ENCODE measurements at regions not wholly inside any gene's neighbourhood (a gene's known extent, or its start where the extent isn't known, plus 50 kb on each side); places are given as distances from the start of the nearest gene placed in this dataset.

DNA sequence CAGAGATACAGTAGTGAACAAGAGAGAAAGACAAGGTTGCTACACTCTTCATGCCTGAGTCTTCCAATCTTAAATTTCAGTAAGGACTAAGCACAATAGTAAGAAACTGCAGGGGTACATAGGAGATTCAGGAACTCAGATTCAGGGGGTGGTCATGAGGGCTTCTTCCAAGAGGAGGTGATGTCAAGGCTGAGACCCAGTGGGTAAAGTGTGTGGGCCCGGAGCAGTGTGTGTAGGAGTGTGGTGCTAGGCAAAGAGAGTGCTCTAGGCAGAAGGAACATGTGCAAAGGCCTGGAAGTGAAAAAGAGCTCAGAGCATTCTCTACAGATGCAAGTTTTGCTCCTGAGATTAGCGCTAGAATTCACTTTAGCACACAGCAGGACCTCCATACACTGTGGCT is 102.9 kb upstream of the SPATA12 start:
- DNase-seq (no peak), ATAC-seq (no peak)
- CTCF ChIA-PET = no interaction called here
- H3K27ac Mint-ChIP-seq = no peak overlapping the region
- no peaks in the 10 kb centered on the region for H3K36me3 Mint-ChIP-seq (ENCODE audit: low read depth)
- intact Hi-C loops (cut with micrococcal nuclease) = no loop called here
- peaks cover 20% of the 10 kb centered on the region for H3K4me1 Mint-ChIP-seq (ENCODE audit: low read depth)
- TF ChIP-seq, protein P1, sequence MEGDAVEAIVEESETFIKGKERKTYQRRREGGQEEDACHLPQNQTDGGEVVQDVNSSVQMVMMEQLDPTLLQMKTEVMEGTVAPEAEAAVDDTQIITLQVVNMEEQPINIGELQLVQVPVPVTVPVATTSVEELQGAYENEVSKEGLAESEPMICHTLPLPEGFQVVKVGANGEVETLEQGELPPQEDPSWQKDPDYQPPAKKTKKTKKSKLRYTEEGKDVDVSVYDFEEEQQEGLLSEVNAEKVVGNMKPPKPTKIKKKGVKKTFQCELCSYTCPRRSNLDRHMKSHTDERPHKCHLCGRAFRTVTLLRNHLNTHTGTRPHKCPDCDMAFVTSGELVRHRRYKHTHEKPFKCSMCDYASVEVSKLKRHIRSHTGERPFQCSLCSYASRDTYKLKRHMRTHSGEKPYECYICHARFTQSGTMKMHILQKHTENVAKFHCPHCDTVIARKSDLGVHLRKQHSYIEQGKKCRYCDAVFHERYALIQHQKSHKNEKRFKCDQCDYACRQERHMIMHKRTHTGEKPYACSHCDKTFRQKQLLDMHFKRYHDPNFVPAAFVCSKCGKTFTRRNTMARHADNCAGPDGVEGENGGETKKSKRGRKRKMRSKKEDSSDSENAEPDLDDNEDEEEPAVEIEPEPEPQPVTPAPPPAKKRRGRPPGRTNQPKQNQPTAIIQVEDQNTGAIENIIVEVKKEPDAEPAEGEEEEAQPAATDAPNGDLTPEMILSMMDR (IDR thresholded peaks at IDR 0.05) = no peak
- no peaks in the 10 kb centered on the region for H3K9me3 Mint-ChIP-seq
- POLR2A ChIA-PET = interaction anchor here (1.6 kb wide), 1 partner anchor 15 kb away, joined by 4 read pairs; no protein-coding TSS in a partner anchor
- H3K4me3 Mint-ChIP-seq = no peak overlapping the region
- no peaks in the 10 kb centered on the region for H3K27me3 Mint-ChIP-seq

DNA sequence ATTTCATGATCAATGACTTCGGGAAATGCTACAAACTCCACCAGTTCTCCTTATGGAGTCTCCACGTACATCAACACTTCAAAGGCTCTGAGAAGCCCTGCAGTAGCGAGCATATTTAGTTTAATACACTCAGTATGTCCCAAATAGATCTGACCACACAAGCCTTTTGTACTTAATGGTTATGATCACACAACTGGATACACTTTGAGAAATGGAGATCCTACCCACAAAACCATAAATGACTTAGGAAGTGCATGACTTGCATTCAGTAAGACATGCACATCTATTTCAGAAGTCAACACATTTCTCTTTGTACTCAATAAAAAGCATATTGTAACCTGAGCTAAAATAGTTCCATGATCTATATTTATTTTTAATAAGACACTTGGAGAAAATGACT is 103.6 kb upstream of the SPATA12 start:
- ChIA-PET POLR2A (interaction anchor here (1.6 kb wide), 1 partner anchor 14 kb away, joined by 4 read pairs; no protein-coding TSS in a partner anchor), CTCF (no interaction called here)
- Mint-ChIP-seq H3K27me3 (no peaks in the 10 kb centered on the region), H3K36me3 (ENCODE audit: low read depth) (no peaks in the 10 kb centered on the region), H3K4me3 (no peak overlapping the region), H3K9me3 (no peaks in the 10 kb centered on the region), H3K4me1 (ENCODE audit: low read depth) (peaks cover 22% of the 10 kb centered on the region), H3K27ac (no peak overlapping the region)
- intact Hi-C loops (cut with micrococcal nuclease) = no loop called here
- TF ChIP-seq, protein P1 (IDR thresholded peaks at IDR 0.05) = no peak
- DNase-seq = no peak
- ATAC-seq = no peak

DNA sequence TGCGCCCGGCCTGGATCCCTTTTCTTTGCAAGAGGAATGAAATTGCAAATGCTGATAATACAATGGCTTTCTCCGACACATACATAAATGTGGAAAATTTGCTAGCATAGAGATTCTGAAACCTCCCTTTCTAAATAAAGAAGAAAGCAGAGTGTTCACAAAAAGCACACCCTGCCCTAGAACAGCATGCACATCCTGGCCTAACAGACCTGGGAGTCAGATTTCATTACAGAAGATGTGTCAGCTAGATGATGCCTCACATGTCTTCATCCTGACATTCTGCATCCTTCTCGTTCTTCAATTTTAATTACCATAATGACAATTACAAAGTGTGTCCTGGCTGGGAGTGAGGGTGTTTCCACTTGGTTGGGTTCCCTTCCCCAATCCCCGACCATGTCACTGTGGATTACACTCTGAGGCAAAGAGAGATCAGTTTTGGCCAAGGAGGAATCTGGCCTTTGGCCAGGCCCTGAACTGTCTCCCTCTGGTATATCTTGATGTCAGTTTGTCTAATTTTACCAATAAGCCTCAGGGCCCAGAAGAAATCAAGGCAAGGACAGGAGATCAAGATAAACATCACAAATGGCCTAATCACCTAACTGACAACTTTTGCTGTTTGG is 104.9 kb upstream of the SPATA12 start:
- no peak overlapping the region for H3K27ac Mint-ChIP-seq
- H3K36me3 Mint-ChIP-seq (ENCODE audit: low read depth) = no peaks in the 10 kb centered on the region
- no peak for ATAC-seq
- ChIA-PET CTCF (interaction anchor here (1.0 kb wide), 1 partner anchor 138 kb away, joined by 3 read pairs; no protein-coding TSS in a partner anchor), POLR2A (no interaction called here)
- no peaks in the 10 kb centered on the region for H3K9me3 Mint-ChIP-seq
- TF ChIP-seq, protein P1 (IDR thresholded peaks at IDR 0.05) = no peak
- no peak overlapping the region for H3K4me3 Mint-ChIP-seq
- H3K27me3 Mint-ChIP-seq = no peaks in the 10 kb centered on the region
- DNase-seq = no peak
- intact Hi-C loops (cut with micrococcal nuclease) = no loop called here
- peaks cover 22% of the 10 kb centered on the region for H3K4me1 Mint-ChIP-seq (ENCODE audit: low read depth)

DNA sequence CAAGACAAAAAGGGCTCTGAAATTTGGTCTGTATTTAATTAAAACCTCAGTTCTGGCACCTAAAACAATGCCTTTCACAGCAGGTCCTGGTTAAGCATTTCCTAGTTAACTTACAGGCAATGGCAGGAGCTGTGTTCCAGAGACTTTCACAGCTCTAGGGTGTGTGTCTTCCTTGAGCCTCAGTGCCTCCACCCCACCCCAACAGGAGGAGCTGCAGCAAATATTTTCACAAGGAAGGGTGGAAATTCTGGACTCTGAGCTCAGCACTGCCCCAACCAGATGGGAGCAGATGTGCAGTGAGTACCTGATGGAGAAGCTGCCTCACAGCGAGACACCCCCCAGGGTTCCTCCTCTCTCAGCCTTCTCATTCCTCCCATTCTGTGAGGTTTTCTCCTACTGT is 106.3 kb upstream of the SPATA12 start:
- ChIA-PET CTCF (interaction anchor here (1.3 to 1.5 kb wide), 2 partner anchors 12 to 142 kb away, joined by 3 to 5 read pairs; no protein-coding TSS in a partner anchor), POLR2A (interaction anchor here (1.3 kb wide), 1 partner anchor 38 kb away, joined by 4 read pairs; no protein-coding TSS in a partner anchor)
- intact Hi-C loops (cut with micrococcal nuclease) = no loop called here
- Mint-ChIP-seq H3K4me3 (no peak overlapping the region), H3K27me3 (no peaks in the 10 kb centered on the region), H3K9me3 (no peaks in the 10 kb centered on the region), H3K4me1 (ENCODE audit: low read depth) (peaks cover 13% of the 10 kb centered on the region), H3K36me3 (ENCODE audit: low read depth) (no peaks in the 10 kb centered on the region), H3K27ac (no peak overlapping the region)
- ATAC-seq = no peak
- DNase-seq = no peak
- TF ChIP-seq, protein P1 (IDR thresholded peaks at IDR 0.05) = no peak

DNA sequence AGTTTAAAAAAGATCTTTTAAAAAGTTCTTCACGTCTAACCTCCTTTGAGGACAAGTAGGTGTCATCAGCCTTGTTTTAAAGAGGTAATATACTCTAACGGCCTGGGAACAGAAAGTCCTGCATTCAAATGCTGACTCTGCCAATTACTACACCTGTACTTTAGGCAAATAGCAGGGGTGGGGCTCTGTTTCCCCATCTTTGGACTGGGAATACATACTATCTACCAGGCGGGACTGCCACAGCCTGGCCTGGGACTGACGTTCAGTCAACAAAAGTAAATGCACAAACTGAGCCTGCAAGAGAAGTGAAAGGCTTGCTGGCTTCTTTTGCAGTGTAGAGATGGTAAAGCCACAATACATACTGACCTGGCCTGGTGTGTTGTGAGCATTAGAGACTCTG is 107.6 kb upstream of the SPATA12 start:
- no peak for DNase-seq
- no peaks in the 10 kb centered on the region for H3K36me3 Mint-ChIP-seq (ENCODE audit: low read depth)
- POLR2A ChIA-PET = interaction anchor here (1.3 kb wide), 1 partner anchor 37 kb away, joined by 4 read pairs; no protein-coding TSS in a partner anchor
- no peak for ATAC-seq
- intact Hi-C loops (cut with micrococcal nuclease) = no loop called here
- H3K27me3 Mint-ChIP-seq = no peaks in the 10 kb centered on the region
- H3K9me3 Mint-ChIP-seq = no peaks in the 10 kb centered on the region
- no peak overlapping the region for H3K27ac Mint-ChIP-seq
- CTCF ChIA-PET = interaction anchor here (1.0 to 1.5 kb wide), 3 partner anchors 10 to 141 kb away, joined by 3 to 5 read pairs (median 3); no protein-coding TSS in a partner anchor
- no peak overlapping the region for H3K4me3 Mint-ChIP-seq
- peaks cover 8% of the 10 kb centered on the region for H3K4me1 Mint-ChIP-seq (ENCODE audit: low read depth)
- TF ChIP-seq, protein P1 (IDR thresholded peaks at IDR 0.05) = no peak
